GM18505 (cell line): ENCODE measurements at regions not wholly inside any gene's neighbourhood (a gene's known extent, or its start where the extent isn't known, plus 50 kb on each side); places are given as distances from the start of the nearest gene placed in this dataset.

Source experiments
- ATAC-seq: cut with Tn5 transposase; IDR thresholded peaks from one replicate; pipeline ENCODE4 v1.9.1; 2021; ENCODE audit not compliant: unreplicated experiment
- POLR2A ChIP-seq: IDR thresholded peaks from 4 replicates; pipeline ENCODE4 v1.6.1; 2011; ENCODE audit warnings: borderline replicate concordance; ENCODE audit not compliant: insufficient read depth, insufficient read length; ENCODE audit errors: extremely low read depth

DNA sequence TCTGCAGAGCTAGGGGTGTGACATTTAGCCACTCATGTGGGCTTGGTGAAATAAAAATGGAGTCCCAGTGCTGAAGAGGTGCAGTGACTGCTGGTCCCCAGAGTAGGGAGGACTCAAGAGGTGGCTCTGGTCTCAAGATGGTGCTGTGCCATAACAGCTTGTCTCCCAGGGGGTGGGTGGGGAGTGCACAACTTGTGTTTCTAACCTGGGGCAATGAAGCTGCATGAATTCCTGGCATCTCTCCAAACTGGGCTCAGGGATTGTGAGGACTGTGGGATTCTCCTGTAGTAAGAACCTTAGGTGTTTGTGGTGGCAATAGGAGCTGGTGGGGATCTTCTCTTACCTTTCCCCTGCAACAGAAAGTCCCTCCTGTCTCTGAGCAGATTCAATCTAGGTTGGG, 278.9 kb upstream of the SFRP2 start:
- TF ChIP-seq POLR2A, result no peak
- no peak for ATAC-seq

- ATAC-seq, result no peak
These were observed 276.5 kb upstream of the SFRP2 start for GRCh38 chr4:154065368-154065767.

GRCh38 chr4:154064244-154064643, 275.4 kb upstream of the SFRP2 start:
- ATAC-seq, result no peak
- no peak for TF ChIP-seq POLR2A

More at GRCh38 chr4:154065368-154065767, 276.5 kb upstream of the SFRP2 start:
- no peak for TF ChIP-seq POLR2A

- TF ChIP-seq POLR2A, result no peak
- ATAC-seq, result no peak
These were observed 260.7 kb upstream of the SFRP2 start for GRCh38 chr4:154049457-154050181.

DNA sequence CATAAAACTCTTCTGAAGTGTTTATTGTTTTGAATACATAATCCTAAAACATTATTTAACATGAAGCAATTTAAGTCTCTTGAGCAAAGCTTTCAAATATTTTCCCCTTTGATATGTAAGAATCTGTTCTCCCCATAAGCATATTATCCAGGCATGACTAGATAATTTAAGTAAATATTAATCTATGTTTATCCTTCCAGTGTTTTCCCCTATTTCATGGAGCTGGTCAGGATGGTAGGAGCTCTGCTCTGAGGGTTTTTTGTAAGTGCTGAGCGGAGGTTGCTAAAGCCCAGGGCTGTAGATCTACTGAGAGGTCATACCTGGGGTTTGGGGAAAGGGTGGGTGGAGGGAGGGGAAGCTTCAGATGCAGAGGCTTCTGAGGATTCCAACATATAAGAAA, 258.9 kb upstream of the SFRP2 start:
- no peak for TF ChIP-seq POLR2A
- no peak for ATAC-seq

DNA sequence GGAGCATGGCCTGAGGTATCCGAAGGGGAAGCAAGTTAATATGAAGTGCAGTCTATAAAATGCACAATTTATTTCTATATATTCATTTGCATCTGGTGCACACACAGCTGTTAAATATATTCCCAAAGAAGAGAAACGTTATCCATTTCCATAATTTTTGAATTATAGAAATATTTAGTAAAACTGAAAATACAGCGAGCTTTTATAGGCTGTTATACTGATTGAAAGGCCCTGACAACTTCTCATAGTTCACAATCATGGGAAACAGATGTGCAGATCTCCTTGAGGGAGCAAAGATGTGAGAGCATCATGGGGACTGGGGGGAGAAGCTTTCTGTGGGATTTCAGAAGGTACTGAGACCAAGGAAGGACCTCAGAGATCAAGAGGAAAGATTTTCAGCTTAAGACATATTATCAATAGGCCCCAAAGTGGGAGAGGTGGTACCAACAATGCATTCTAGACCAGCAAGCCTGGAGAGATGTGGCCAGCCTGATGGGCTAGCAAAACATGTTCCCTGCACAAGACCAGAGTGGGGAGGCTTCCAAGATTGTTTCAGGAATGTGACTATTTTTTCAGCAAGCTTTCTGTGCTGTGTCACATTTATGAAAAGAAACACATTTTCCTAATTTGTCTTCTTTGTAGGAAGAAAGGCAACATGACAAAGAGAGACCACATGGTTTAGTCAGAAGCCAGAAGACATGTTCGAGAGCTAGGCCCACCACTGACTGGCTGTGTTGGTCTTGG, 256.0 kb upstream of the SFRP2 start:
- ATAC-seq, result no peak

GRCh38 chr4:154044108-154044531, 255.2 kb upstream of the SFRP2 start:
- ATAC-seq, result no peak
- no peak for TF ChIP-seq POLR2A

More for the DNA sequence above, 256.0 kb upstream of the SFRP2 start:
- TF ChIP-seq POLR2A, result no peak

DNA sequence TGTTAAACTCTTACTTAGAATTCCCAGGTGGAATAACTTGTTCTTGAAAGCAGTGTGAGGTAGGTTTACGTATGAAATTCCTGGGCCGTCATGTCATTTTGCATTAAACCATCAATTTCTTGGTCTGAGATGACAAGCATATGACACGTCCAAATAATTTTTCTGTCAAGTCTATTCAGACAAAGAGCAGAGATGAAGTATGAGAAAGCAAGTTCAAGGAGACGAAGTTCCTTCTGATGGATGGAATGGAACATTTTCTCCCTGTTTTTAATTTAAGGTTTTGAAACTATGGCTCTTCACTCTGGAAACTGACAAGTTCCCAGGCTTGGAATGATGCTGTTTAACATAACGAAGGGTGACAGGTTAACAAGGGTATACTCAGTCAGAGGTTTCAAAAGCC, 252.8 kb upstream of the SFRP2 start:
- TF ChIP-seq POLR2A, result no peak
- no peak for ATAC-seq

- TF ChIP-seq POLR2A, result no peak
- no peak for ATAC-seq
These were observed 250.8 kb upstream of the SFRP2 start for GRCh38 chr4:154039435-154040343.

- ATAC-seq, result no peak
- TF ChIP-seq POLR2A, result no peak
These were observed 248.0 kb upstream of the SFRP2 start for GRCh38 chr4:154036856-154037255.

- TF ChIP-seq POLR2A, result no peak
- no peak for ATAC-seq
These were observed 246.5 kb upstream of the SFRP2 start for GRCh38 chr4:154035341-154035740.

- no peak for TF ChIP-seq POLR2A
- no peak for ATAC-seq
These were observed 245.0 kb upstream of the SFRP2 start for GRCh38 chr4:154033921-154034320.

GRCh38 chr4:154032914-154033313, 244.0 kb upstream of the SFRP2 start:
- ATAC-seq, result no peak

GRCh38 chr4:154030746-154031145, 241.9 kb upstream of the SFRP2 start:
- no peak for ATAC-seq
- TF ChIP-seq POLR2A, result no peak

More at GRCh38 chr4:154032914-154033313, 244.0 kb upstream of the SFRP2 start:
- TF ChIP-seq POLR2A, result no peak

- TF ChIP-seq POLR2A, result no peak
- no peak for ATAC-seq
These were observed 241.3 kb upstream of the SFRP2 start for GRCh38 chr4:154030152-154030551.
